COLO668 (cell line): ENCODE measurements at regions not wholly inside any gene's neighbourhood (a gene's known extent, or its start where the extent isn't known, plus 50 kb on each side); places are given as distances from the start of the nearest gene placed in this dataset.

Source experiments
- DNase-seq: peaks from one replicate; lab custom pipeline; 2025; ENCODE audit not compliant: unreplicated experiment; lab: John Stamatoyannopoulos, UW

DNA sequence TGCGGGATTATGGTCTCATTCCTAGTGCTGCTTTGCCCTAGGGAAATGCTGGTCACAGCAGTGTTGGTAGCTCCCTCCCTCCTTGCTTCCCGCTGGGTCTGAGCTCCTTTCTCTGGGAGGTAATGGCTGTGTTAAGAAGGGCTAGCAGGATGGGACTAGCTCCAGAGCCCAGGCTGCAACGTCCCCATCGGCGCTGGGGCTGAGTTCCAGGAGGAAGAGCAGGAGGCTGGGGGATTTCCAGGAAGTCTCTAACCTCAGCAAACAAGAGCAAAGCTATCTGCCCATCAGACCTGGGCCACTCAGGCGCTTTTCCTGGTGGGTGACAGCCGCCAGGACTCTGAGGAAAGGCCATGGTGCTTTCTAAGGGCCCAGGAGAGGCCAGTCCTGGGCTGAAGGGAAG is 174.2 kb downstream of the DLL1 start:
- no peak for DNase-seq

DNA sequence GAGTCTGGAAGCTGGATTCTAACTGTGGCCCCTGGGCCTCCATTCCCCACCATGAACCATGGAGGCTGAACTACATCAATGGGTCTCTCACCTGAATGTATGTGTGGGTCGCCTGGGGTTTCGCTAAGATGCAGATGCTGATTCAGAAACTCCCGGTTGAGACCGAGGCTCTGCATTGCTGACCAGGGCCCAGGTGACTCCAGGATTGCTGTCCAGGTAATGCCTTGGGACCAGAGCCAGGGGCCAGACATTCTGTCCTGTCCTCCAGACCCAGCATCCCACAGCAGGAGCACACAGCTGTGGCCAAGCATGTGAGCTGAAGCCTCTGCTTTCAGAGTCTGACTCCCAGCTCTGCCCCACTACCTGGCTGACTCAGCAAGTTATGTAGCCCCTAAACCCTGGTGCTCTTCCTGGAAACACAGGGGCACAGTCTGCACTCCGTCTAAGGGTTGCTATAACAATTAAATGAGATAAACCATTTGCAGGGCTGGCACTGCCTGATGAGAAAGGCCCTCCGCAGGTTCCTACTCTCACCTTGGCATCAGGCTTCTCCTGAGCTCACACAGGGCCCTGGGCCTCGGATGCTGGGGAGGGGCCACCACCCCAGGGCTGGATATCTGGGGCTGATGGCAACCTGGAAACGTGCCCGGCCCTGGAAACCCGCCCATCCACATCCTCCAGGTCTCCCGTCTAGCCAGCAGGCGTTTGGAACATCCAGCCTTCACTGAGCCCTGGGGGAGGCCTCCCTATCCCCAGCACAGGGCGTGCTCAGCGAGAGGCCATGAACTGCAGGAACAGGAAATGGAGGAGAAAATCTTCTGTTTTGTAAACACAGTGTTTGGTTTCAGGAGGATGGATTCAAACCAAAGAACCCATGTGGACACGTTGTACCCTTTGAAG is 175.7 kb downstream of the DLL1 start:
- no peak for DNase-seq

DNA sequence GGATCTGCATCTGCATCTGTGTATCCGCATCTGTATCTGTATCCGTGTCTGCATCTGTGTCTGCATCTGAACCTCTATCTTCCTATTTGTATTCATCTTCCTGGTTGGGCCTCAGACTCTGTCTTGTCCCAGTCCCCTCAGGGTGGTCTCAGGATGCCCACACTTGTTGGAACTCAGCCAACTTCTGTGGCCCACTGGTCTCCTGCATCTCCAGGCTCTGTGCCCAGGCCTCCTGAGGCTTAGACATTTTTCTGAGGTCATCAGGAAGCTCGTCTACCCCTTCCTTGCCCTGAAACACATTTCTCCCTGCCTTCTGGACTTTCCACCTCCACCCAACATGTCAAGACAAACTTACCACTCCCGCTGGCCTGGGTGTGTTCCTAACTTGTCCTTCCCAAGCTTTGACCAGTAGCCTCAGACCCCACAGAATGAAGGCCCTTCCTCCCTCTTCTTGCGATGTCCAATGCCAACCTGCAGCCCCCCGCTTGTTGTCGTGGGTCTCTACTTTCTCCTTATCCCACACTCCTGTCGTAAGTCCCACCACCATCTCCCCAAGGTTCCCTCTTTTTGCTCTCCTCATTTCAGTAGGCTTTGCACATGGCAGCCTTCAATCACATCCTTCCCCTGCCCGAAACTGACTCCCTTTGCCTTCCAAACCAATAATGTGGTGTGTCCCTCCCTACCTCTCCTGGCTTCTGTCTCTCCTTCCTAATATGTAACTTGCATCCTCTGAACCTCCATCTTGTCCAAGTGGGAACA is 176.5 kb downstream of the DLL1 start:
- no peak for DNase-seq

DNA sequence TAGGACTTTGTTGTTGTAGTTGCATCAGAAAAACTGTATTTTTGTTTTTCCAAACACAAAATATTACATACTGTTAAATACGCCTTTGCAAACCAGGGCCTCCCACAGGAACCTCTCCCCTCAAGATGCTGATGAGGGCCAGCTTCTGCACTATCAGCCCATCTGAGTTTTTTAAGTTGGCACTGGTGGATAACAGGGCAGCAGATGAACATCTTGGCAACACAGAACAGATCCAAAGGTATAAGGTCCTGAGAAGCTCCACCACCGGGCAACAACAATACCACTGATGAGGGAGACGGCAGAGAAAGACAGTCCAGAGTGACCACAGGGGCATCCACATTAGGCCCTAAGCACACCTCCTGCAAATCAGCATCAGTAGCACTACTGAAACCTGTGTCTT is 177.7 kb downstream of the DLL1 start:
- no peak for DNase-seq

DNA sequence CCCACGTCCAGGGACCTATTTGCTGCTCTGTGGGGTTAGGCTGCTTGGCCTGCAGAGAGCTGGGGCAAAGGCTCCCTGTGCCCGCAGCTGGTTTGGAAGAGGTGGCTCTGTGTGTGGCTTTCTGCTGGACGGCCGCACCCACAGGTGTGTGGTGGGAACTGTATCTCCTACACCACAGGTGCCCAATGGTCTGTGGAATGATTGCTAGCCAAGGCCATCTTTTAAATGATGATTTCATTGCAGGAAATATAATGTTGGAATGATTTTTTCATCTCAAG is 178.4 kb downstream of the DLL1 start:
- no peak for DNase-seq

DNA sequence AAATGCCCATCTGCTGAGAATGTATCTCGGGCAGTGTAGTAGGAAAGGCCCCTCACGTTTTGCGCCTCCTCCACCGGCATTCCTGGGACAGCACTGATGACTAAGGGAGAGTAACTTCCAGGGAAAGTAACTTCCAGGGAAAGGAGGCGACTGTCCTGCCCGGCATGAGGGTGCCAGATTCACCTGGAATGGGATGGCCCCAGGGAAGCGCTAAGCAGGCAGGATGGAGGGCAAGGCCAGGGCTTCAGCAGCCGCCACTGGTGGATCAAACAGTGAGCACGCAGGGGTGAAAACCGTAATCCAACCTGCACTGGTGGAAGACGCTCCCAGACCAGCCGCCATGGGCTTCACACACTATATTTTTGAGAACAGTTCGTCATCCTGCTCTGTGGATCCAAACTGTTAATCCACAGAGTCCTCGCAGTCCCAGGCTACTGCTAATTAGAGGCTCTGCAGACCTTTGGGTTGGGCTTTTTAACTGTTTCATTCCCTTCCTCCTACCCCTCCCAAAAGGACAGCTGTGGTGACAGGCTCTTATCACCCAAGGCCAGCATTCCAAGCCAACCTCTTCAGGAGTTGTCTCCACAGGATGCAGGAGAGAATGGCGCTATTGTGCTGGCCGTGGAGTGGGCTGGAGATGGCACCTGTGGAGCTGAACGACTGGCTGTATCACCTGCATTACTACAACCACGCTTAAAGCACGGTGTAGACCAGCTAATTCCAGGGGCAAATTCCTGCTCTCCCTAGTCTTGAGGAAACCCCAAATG is 178.9 kb downstream of the DLL1 start:
- no peak for DNase-seq

DNA sequence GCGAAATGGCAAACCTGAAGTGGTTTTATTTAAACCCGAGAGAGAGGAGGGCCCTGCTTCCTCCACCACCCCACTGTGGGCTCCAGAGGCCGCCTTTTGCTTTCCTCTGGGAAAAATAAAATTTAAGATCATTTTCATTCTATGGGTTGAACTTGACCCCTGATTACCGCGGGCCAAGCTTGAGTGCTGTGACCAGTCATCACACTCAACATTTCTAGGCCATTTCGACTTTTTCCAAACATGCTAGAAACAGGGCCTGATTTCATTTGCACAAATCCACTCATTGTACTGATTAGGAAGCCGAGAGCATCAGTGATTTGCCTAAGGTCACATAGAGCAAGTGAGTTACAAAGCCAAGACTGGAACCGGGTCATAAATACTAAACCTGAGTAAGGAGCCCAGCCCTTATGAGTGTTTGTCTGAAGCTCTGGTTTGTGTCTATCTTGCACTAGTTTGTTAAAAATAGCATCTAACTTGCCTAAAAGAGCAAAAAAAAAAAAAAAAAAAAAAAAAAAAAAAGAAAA is 179.7 kb downstream of the DLL1 start:
- DNase-seq: no peak

DNA sequence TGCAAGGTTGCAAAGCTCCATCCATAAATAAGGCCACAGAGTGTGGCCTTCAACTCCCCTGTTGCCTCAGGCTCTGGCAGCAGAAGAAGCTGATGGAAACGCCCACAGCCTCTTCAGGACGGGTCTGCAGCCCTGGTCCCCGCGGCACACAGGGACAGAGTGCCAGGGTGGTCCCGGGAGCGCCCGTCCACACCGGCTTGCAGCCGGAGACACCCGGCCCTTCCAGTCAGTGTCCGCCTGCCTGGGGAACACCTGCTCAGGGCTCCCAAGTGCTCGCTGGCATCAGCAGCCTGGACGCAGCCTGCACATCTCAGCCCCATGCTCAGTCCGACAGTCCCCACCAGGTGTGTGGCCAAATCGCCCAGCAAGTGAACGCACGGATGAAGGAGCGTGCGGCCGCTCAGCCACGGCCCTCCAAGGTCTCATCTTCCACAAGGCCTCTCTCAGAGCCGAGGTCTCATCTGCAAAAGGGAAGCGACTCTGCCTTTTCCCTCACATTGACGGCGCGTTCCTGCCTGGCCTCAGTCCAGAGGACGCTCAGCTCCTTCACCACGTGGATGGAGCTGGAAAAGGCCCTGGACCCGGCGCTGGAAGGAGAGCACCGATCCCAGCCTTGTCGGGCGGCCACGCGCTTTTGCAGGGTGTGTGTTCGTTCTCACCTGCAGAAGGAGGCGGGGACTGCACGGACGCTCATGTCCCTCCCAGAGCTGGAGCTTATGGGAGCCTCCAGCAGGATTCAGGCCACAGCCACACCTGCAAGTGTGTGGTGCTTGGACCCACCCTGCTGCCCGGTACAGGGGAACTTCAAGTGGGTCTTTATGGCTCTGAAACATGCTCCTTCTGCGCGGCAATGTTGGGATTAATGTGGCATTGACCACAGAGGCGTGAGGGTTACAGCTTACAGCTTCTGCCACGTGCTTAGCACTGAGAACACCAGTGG is 180.4 kb downstream of the DLL1 start:
- DNase-seq: peak; percentile 52

DNA sequence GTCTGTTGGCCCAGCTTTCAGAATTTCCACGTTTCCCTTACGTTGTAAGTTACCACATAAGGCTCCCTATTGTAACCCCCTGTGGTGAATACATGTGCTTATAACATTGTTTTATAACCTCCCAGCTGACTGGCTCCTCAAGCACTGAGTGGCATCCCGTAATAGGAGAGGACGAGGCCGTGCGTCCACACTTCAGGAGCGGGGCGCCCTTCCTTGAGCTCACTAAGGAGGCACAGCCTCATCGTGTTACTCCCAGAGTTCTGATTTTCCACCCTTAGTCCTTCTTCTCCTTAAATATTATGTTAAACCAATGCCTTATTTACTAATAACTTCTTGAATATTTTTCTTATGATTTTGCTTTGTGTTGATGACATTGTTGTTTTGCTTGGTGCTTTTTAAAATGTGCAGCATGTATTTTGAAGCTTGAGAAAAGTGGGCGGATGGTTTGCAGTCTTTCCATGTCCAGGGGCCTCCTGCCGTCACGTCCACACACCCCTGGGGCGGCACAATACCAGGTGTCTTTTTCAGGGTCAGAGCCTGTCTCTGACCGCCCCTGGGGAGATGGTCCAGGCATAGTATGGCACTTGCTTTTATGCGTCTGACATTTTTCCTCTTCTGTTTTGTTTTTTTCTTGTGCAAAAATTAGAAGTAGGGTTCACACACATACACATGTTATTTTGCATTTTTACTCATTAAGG is 181.8 kb downstream of the DLL1 start:
- no peak for DNase-seq

DNA sequence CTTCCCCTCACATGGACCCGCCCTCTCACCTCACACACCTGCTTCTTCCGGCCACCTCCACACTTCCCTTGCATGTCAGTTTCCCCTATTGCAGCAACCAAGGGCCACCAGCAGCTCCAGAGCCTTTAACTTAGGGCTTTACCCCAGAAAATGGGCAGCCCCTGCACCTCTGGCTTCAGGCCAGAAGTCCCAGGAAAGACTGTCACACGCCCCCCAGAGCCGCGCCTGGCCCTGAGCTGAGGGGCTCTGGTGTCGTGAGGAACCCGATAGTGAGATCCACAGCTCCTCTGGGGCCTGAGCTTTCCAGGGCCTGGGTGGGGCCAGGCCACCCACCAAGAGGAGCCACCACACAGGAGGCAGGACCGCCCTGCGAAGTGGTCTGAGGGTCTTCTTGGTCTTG is 182.4 kb downstream of the DLL1 start:
- DNase-seq: no peak

DNA sequence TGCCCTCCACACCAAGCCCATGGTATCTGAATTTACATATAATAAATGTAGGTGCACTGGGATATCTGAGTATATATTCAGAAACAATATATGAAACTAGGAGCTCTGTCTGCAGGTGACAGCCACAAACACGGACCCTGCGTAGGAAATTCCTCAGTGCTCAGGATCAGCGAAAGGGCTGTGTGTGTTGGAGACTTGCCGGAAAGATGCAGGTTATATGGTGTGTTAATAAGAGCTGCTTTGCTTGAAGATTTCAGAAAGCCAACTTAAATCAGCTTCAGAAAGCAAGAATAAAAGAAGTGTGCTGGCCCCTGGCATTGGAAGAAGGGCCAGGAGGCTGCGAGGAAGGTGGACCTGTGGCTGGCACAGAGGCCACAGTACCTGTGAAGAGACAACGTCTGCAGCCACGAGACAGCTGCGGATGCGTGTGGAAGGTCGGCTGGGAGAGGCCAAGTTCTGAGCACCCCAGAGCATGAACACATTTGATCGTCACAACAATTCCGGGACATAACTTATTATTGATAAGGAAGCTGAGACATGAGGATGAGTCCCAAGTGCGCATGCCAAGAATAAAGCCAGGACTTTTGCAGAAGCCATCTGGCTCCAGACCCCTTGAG is 183.2 kb downstream of the DLL1 start:
- no peak for DNase-seq

DNA sequence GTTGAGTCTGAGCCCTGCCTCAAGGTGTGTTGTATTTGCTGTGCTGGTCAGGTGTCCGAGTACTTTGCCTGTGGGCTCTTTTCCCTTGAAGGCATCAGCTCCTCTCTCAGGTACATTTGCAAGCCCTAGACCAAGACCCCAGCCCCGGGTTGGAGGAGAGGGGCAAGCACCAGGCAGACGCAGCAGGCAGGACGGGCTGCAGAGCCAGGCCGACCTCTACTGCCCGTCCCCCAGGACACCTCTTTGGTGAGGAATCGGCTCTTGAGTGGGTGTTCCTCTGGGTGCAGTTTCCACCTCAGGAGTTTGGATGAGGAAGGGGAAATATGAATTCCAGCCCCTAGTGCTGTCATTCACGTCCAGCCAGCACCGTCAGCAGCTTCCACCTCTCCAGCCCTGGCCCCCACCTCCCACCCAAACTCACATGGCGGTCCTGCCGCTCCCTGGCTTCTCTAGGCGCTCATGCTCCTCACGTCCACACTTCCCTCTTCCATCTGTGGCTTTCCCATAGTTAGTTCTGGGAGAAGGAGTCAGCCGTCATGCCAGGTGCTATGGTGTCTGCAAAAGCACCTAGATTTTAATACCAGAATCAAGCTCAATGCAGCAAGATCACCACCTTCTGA is 183.9 kb downstream of the DLL1 start:
- DNase-seq: no peak

DNA sequence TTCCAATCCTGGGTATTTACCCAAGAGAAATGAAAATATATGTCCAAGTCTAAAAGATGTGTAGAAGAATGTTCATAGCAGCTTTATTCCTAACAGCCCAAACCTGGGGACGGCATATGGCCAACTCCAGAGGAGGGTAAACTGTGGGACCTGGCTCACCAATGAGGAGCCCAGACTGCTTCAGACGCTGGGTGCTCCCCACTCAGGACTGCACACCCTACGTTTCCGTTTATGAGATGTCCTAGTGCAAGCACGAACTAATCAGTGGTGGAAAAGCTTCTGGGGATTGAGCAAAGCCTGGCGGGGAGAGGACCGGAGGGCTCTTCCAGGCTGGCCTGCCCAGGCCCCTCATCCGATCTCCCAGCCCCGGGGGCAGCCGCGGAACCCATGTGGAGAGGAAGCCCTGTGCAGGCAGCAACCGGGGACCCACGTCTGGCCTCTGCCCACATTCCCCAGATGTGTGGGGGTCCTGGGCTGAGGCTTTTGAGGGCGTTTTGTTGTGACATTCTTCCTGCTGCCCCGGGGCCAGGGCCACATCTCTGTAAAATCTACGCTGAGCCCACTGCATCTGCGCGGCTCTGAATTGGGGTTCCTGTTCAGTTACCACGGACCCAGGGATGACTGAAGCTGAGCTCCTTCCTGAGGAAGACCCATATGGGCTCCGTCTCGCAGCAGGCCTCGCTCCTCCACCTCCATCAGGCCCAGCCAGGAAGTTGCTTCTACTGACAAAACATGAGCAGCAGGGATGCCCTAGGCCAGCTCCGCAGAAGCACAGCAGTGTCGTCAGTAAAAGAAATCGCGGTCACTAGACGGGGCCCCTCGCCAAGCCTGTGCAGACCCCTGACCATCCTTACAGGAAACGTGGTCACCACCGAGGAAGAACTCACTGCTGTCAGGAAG is 188.0 kb downstream of the DLL1 start:
- no peak for DNase-seq

DNA sequence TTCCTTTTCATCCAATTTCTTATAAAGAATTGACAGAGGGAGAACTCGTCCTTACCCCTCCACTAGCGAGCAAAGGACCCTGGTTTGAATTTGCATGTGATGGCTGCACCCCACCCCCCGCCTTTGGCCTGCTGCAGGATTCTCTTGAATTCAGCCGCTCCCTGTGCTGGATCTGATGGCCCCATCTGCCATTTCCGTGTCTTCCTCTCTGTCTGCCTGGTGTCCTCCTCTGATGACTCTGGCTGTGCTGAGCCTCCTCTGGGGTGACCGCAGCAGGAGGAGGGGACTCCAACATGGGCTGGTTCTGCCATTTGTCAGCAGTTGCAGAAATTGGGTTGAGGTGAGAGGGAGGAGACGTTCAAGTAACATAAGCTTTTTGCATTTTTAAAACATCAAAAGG is 188.8 kb downstream of the DLL1 start:
- DNase-seq: no peak

DNA sequence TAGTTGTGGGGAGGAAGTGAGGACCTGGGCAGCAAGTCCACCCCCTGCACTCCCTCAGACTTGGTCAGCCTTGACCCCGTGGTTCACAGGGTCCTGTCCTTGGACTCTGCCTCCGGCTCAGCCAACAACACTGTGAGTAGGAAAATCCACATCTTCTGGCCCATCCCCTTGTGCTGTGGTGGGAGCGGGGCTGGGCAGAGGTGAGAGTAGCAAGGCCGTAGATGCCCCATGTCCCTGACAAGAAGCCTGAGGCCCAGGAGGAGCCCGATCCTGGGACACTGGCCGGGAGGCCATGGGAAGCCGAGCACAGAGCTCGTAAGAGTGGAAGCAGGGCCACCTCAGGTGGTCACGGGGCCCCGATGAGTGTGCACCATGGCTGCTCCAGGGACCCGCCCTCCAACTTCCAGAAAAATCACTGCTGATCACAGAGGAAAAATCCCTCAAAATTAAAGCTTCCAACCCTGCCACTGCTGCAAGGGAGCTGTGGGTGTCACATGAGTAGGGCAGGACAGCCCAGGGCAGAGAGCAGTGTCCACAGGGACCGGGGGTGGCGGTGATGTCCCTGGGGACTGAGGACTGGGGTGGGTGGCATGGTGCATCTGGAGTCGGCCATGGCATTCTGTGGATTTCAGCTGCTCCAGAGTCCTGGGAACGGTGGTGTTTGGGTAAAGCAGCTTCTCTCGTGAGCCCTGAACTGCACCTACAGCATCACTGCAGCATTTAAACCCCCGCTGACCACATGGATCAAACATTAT is 189.4 kb downstream of the DLL1 start:
- no peak for DNase-seq

DNA sequence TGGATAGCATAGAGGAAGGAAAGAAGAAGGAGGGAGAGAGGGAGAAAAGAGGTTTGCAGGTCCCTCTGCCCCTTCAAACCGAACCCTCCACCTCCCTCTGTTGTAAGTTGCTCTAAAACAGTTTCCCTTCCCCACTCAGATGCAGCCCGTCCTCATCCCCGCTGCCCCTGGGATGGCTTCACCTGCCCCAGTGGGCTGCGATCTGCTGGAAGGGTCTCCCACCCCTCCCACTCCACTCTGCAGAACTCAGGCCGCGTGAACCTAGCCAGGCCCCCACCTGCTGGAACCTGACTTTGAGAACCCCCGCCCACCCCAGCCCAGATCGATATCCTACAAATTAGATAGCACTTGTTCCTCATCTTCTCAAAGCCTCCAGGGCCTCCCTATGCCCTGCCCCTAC is 190.8 kb downstream of the DLL1 start:
- DNase-seq: no peak

DNA sequence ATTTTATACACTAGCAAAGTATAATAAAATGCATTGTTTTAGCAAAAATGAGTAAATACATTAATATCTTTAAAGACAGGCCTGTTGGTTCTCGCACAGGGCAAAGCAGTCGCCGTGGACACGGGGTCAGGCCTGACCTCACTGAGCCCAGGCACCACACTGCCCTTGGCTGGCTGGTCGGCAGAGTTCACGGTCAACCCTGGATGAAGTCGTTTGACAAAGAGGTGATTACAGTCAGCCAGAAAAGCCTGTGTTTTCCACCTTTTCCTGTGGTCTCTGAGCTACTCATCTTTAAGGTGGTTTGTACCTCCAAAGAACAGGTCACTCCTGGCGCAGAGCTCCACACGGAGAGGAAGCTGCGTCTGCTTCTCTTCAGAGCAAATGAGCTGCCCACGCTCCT is 191.5 kb downstream of the DLL1 start:
- DNase-seq: no peak
